DMS53 treated with DMSO at 0.1 percent for 48 hours (cell line): ENCODE measurements at regions not wholly inside any gene's neighbourhood (a gene's known extent, or its start where the extent isn't known, plus 50 kb on each side); places are given as distances from the start of the nearest gene placed in this dataset.

Experiments
- DNase-seq: peaks from one replicate; lab custom pipeline; 2025; ENCODE audit not compliant: unreplicated experiment; lab: John Stamatoyannopoulos, UW

DNA sequence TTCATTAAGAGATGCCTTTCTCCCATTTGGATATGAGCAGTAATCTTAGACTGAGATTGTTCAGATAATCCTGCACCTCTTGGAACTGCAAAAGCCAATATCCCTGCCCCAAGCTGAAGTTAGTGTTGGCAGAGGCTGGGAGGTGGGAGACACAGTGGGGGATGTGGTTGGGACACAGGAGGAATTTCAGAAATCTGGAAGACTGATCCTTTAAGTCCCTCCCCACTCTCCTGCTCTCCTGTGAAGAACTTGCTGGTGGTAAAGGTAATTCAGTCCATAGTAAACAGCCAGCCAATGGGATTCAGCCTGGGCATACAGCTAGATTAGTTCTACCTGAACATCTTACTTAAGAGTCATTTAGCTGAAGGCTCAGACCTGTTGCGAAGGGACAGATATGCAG is 50.0 kb upstream of the TMEM178A start:
- no peak for DNase-seq
